IMR-90 (cell line): ENCODE measurements at regions not wholly inside any gene's neighbourhood (a gene's known extent, or its start where the extent isn't known, plus 50 kb on each side); places are given as distances from the start of the nearest gene placed in this dataset.

ENCODE experiments used
- ATAC-seq: fragments of 200-7000 bp; cut with Tn5 transposase; 2 replicates; pipeline ENCODE4 v1.9.1; 2020; ENCODE audit warnings: low read depth, mild to moderate bottlenecking, moderate library complexity
- BruUV-seq: library from RNA; stranded (reverse); fragments of 400-500 nt; replicated peaks from 2 replicates; lab custom pipeline; 2021; lab: Mats Ljungman, UMichigan
- CTCF ChIA-PET: fragments of 300-600 bp; formaldehyde crosslinking; extraction: SDS; loops from one replicate; lab custom pipeline; 2021; ENCODE audit warnings: antibody characterized with exemption; lab: Yijun Ruan, JAX
- POLR2A ChIA-PET: fragments of 300-600 bp; sonication (Branson Sonifier 250); formaldehyde crosslinking; loops from one replicate; lab custom pipeline; 2022; ENCODE audit warnings: antibody characterized with exemption; ENCODE audit not compliant: unreplicated experiment; lab: Charles Lee
- DNase-seq: peaks from one replicate; pipeline ENCODE4 v3.0.0; 2013
- H2AFZ ChIP-seq: replicated peaks from 2 replicates; pipeline ENCODE3; 2013; ENCODE audit warnings: low read length, mild to moderate bottlenecking; ENCODE audit not compliant: poor library complexity
- H2AK5ac ChIP-seq: 2 replicates; pipeline ENCODE4 v1.6.1; 2013; ENCODE audit warnings: low read depth, low read length, inconsistent platforms
- H2AK9ac ChIP-seq: replicated peaks from 2 replicates; pipeline ENCODE3; 2013; ENCODE audit warnings: mild to moderate bottlenecking, low read depth, low read length, moderate library complexity; ENCODE audit not compliant: poor library complexity
- H2BK120ac ChIP-seq: 2 replicates; pipeline ENCODE4 v1.6.1; 2013; ENCODE audit warnings: low read depth, low read length, inconsistent platforms
- H2BK15ac ChIP-seq: 3 replicates; pipeline ENCODE4 v1.6.1; 2013; ENCODE audit warnings: low read depth, low read length, inconsistent platforms
- H2BK20ac ChIP-seq: 2 replicates; pipeline ENCODE4 v1.6.1; 2013; ENCODE audit warnings: low read depth, mild to moderate bottlenecking, inconsistent platforms, low read length, moderate library complexity
- H2BK5ac ChIP-seq: 2 replicates; pipeline ENCODE4 v1.6.1; 2013; ENCODE audit warnings: mild to moderate bottlenecking, low read depth, low read length, inconsistent platforms; ENCODE audit not compliant: poor library complexity, severe bottlenecking
- H3K14ac ChIP-seq: replicated peaks from 2 replicates; pipeline ENCODE4 v1.6.1; 2013; ENCODE audit warnings: low read depth, low read length, inconsistent platforms
- H3K18ac ChIP-seq: 2 replicates; pipeline ENCODE4 v1.6.1; 2013; ENCODE audit warnings: low read depth, low read length, control low read depth
- H3K23ac ChIP-seq: 2 replicates; pipeline ENCODE4 v1.6.1; 2013; ENCODE audit warnings: low read depth, low read length, inconsistent platforms
- H3K27ac ChIP-seq: 2 replicates; pipeline ENCODE4 v1.5.1; 2013; ENCODE audit warnings: mild to moderate bottlenecking, control low read depth, low read length; ENCODE audit not compliant: insufficient read depth
- H3K27me3 ChIP-seq: 2 replicates; pipeline ENCODE4 v1.6.1; 2013; ENCODE audit warnings: low read length; ENCODE audit not compliant: control insufficient read depth, insufficient read depth
- H3K36me3 ChIP-seq: 2 replicates; pipeline ENCODE4 v1.6.1; 2013; ENCODE audit warnings: low read length, mixed read lengths; ENCODE audit not compliant: control insufficient read depth, insufficient read depth
- H3K4ac ChIP-seq: 2 replicates; pipeline ENCODE4 v1.6.1; 2013; ENCODE audit warnings: low read depth, low read length, inconsistent platforms
- H3K4me1 ChIP-seq: 2 replicates; pipeline ENCODE4 v1.6.1; 2013; ENCODE audit warnings: low read length, mixed read lengths; ENCODE audit not compliant: control insufficient read depth, insufficient read depth
- H3K4me2 ChIP-seq: 2 replicates; pipeline ENCODE4 v1.6.1; 2013; ENCODE audit warnings: low read depth, mild to moderate bottlenecking, control low read depth, low read length, moderate library complexity
- H3K4me3 ChIP-seq: 2 replicates; pipeline ENCODE4 v1.5.1; 2013; ENCODE audit warnings: low read depth, mild to moderate bottlenecking, control low read depth, low read length, moderate library complexity; ENCODE audit not compliant: insufficient read depth
- H3K56ac ChIP-seq: 2 replicates; pipeline ENCODE4 v1.6.1; 2013; ENCODE audit warnings: low read length, inconsistent platforms; ENCODE audit not compliant: insufficient read depth; ENCODE audit errors: extremely low read depth
- H3K79me1 ChIP-seq, 2 experiments: 2 replicates each; pipeline ENCODE4 v1.6.1; 2013; ENCODE audit warnings: low read length in 2 of 2, inconsistent platforms in 1 of 2, low read depth in 1 of 2
- H3K9ac ChIP-seq: 2 replicates; pipeline ENCODE4 v1.6.1; 2013; ENCODE audit warnings: low read depth, low read length, control low read depth
- H3K9me1 ChIP-seq: 2 replicates; pipeline ENCODE4 v1.6.1; 2013; ENCODE audit warnings: low read length, inconsistent platforms; ENCODE audit not compliant: insufficient read depth
- H3K9me3 ChIP-seq: 2 replicates; pipeline ENCODE4 v1.6.1; 2013; ENCODE audit warnings: low read length; ENCODE audit not compliant: control insufficient read depth, insufficient read depth
- H4K20me1 ChIP-seq: 2 replicates; pipeline ENCODE4 v1.6.1; 2013; ENCODE audit warnings: low read length, inconsistent platforms; ENCODE audit not compliant: insufficient read depth
- H4K5ac ChIP-seq: 2 replicates; pipeline ENCODE4 v1.6.1; 2013; ENCODE audit warnings: mild to moderate bottlenecking, low read depth, low read length, control low read depth
- H4K8ac ChIP-seq, 2 experiments: 2 replicates each; pipeline ENCODE4 v1.6.1; 2013; ENCODE audit warnings: low read depth in 2 of 2, low read length in 2 of 2, control low read depth in 1 of 2, inconsistent platforms in 1 of 2
- H4K91ac ChIP-seq: 2 replicates; pipeline ENCODE4 v1.6.1; 2013; ENCODE audit warnings: low read depth, low read length, inconsistent platforms; ENCODE audit not compliant: insufficient read depth
- BHLHE40 ChIP-seq: fragments of 150-350 bp; IDR thresholded peaks from 2 replicates; pipeline ENCODE4 v1.6.1; 2016; ENCODE audit warnings: mild to moderate bottlenecking, low read depth, low read length
- CEBPB ChIP-seq: IDR thresholded peaks from 2 replicates; pipeline ENCODE4 v1.6.1; 2012; ENCODE audit warnings: low read depth, low read length, improper control_type of control experiment
- CHD1 ChIP-seq: IDR thresholded peaks from 2 replicates; pipeline ENCODE4 v1.6.1; 2012; ENCODE audit warnings: low read depth, low read length, improper control_type of control experiment
- CTCF ChIP-seq: conservative IDR thresholded peaks from 2 replicates; pipeline ENCODE4 v1.5.1; 2012; ENCODE audit warnings: mild to moderate bottlenecking, low read depth, low read length, improper control_type of control experiment
- ELK1 ChIP-seq: fragments of 150-350 bp; IDR thresholded peaks from 2 replicates; pipeline ENCODE4 v1.6.1; 2016; ENCODE audit warnings: low read depth, mild to moderate bottlenecking, low read length, moderate library complexity, borderline replicate concordance
- FOS ChIP-seq: fragments of 150-350 bp; IDR thresholded peaks from 2 replicates; pipeline ENCODE4 v1.6.1; 2016; ENCODE audit warnings: low read depth, low read length
- MAFK ChIP-seq: IDR thresholded peaks from 2 replicates; pipeline ENCODE4 v1.6.1; 2012; ENCODE audit warnings: low read depth, low read length, improper control_type of control experiment
- MXI1 ChIP-seq: IDR thresholded peaks from 2 replicates; pipeline ENCODE4 v1.6.1; 2012; ENCODE audit warnings: low read depth, mild to moderate bottlenecking, low read length, moderate library complexity, borderline replicate concordance
- NFE2L2 ChIP-seq: fragments of 150-350 bp; IDR thresholded peaks from 2 replicates; pipeline ENCODE4 v1.6.1; 2016; ENCODE audit warnings: low read depth, mild to moderate bottlenecking, low read length
- POLR2A ChIP-seq: IDR thresholded peaks from 2 replicates; pipeline ENCODE4 v1.6.1; 2012; ENCODE audit warnings: mild to moderate bottlenecking, low read depth, low read length
- RAD21 ChIP-seq: IDR thresholded peaks from 2 replicates; pipeline ENCODE4 v1.6.1; 2012; ENCODE audit warnings: low read length, improper control_type of control experiment
- RCOR1 ChIP-seq: IDR thresholded peaks from 2 replicates; pipeline ENCODE4 v1.6.1; 2012; ENCODE audit warnings: mild to moderate bottlenecking, low read length, improper control_type of control experiment; ENCODE audit not compliant: insufficient replicate concordance
- RFX5 ChIP-seq: IDR thresholded peaks from 2 replicates; pipeline ENCODE4 v1.8.0; 2012; ENCODE audit warnings: low read depth, mild to moderate bottlenecking, low read length, moderate library complexity
- SMC3 ChIP-seq: fragments of 150-350 bp; IDR thresholded peaks from 2 replicates; pipeline ENCODE4 v1.6.1; 2016; ENCODE audit warnings: low read depth, mild to moderate bottlenecking, antibody characterized with exemption, low read length, moderate library complexity
- USF2 ChIP-seq: fragments of 150-350 bp; IDR thresholded peaks from 2 replicates; pipeline ENCODE4 v1.6.1; 2017; ENCODE audit warnings: mild to moderate bottlenecking, antibody characterized with exemption, low read length, low read depth
- WGBS, 2 experiments: methylation state at CpG; one replicate each; pipeline versions ENCODE4 v1.1.5 to v1.1.7; 2013; ENCODE audit warnings: missing lambda C conversion rate in 2 of 2; ENCODE audit not compliant: insufficient read length in 1 of 2; ENCODE audit errors: extremely low coverage in 2 of 2; 5-methylcytosine and 5-hydroxymethylcytosine counted together
- dilution Hi-C: fragments of 300-500 bp; cut with HindIII; formaldehyde crosslinking; loops from one replicate; pipeline ENCODE4 v1.14.3; 2018; ENCODE audit warnings: low sequenced_read_pairs; ENCODE audit not compliant: unreplicated experiment
- in situ Hi-C: fragments of 300-500 bp; cut with MboI; formaldehyde crosslinking; loops from 3 replicates; pipeline ENCODE4 v1.14.3; 2019; ENCODE audit warnings: low sequenced_read_pairs, inconsistent platforms, mixed read lengths
- intact Hi-C: fragments of 100-400 bp; cut with micrococcal nuclease; formaldehyde crosslinking; loops from 2 replicates; pipeline ENCODE4 v1.10.0; 2022

- Histone ChIP-seq H2BK20ac (no peak overlapping the region), H2AK5ac (no peak overlapping the region), H3K23ac (no peak overlapping the region), H3K4me2 (no peak overlapping the region), H3K9ac (no peak overlapping the region), H2AFZ (no peak overlapping the region), H3K36me3 (no peaks in the 10 kb centered on the region), H3K4me1 (no peaks in the 10 kb centered on the region), H2BK15ac (no peak overlapping the region), H3K9me1 (no peaks in the 10 kb centered on the region), H4K91ac (no peak overlapping the region), H3K4ac (no peak overlapping the region), H3K4me3 (no peak overlapping the region), H4K20me1 (no peaks in the 10 kb centered on the region), H2BK120ac (no peak overlapping the region), H3K18ac (no peak overlapping the region), H4K5ac (no peak overlapping the region), H3K9me3 (peaks cover 13% of the 10 kb centered on the region), H2AK9ac (no peak overlapping the region), H3K79me1 (no peaks in the 10 kb centered on the region), H3K14ac (no peak overlapping the region), H3K56ac (no peak overlapping the region), H3K27ac (no peak overlapping the region), H2BK5ac (no peak overlapping the region), H4K8ac (no peak overlapping the region), H3K27me3 (no peaks in the 10 kb centered on the region)
- BruUV-seq, result no TSS peak
- CTCF ChIA-PET, result no interaction called here
- dilution Hi-C loops, result no loop called here
- no CpG with 5 or more reads among the region's 1 CpG for WGBS, 2 experiments
- POLR2A ChIA-PET, result no interaction called here
- intact Hi-C loops, result no loop called here
- no peak for ATAC-seq
- DNase-seq, result no peak
- in situ Hi-C loops, result no loop called here
- no peak for TF ChIP-seq MXI1
- TF ChIP-seq RCOR1, result no peak
- TF ChIP-seq NFE2L2, result no peak
- no peak for TF ChIP-seq USF2
- TF ChIP-seq BHLHE40, result no peak
- TF ChIP-seq RFX5, result no peak
- TF ChIP-seq SMC3, result no peak
- TF ChIP-seq FOS, result no peak
- no peak for TF ChIP-seq ELK1
- no peak for TF ChIP-seq MAFK
- TF ChIP-seq CHD1, result no peak
- TF ChIP-seq POLR2A, result no peak
- TF ChIP-seq RAD21, result no peak
- TF ChIP-seq CTCF, result no peak
- TF ChIP-seq CEBPB, result no peak
These were observed 937.5 kb upstream of the ROBO1 start for GRCh38 chr3:80705290-80705689.
